Caco-2 (cell line): ENCODE measurements at regions not wholly inside any gene's neighbourhood (a gene's known extent, or its start where the extent isn't known, plus 50 kb on each side); places are given as distances from the start of the nearest gene placed in this dataset.

ENCODE experiments used
- BruUV-seq: library from RNA; stranded (reverse); fragments of 400-500 nt; replicated peaks from 2 replicates; lab custom pipeline; 2021; lab: Mats Ljungman, UMichigan
- CTCF ChIA-PET: fragments of 300-600 bp; sonication (Branson Sonifier 250); formaldehyde crosslinking; loops from one replicate; lab custom pipeline; 2022; ENCODE audit warnings: antibody characterized with exemption; lab: Charles Lee
- POLR2A ChIA-PET: fragments of 300-600 bp; sonication (Branson Sonifier 250); formaldehyde crosslinking; loops from one replicate; lab custom pipeline; 2022; ENCODE audit warnings: antibody characterized with exemption; lab: Charles Lee
- DNase-seq, 2 experiments: peaks; one replicate each; pipeline versions ENCODE4 v3.0.0 to v3.0.0-alpha.2; 2020 to 2022
- H3K27me3 ChIP-seq: replicated peaks from 2 replicates; pipeline ENCODE4 v1.6.0; 2011; ENCODE audit warnings: low read length; ENCODE audit not compliant: control insufficient read depth, insufficient read depth
- H3K36me3 ChIP-seq: 2 replicates; pipeline ENCODE4 v1.5.1; 2011; ENCODE audit warnings: low read length; ENCODE audit not compliant: control insufficient read depth, insufficient read depth
- H3K4me1 ChIP-seq: fragments of 250-450 bp; sonication (Bioruptor Pico); 2 replicates; pipeline ENCODE4 v1.5.1; 2020; ENCODE audit warnings: mild to moderate bottlenecking
- H3K4me3 ChIP-seq: 2 replicates; pipeline ENCODE4 v1.5.1; 2011; ENCODE audit warnings: low read depth, mild to moderate bottlenecking, control low read depth, low read length
- H3K9me3 ChIP-seq: fragments of 250-450 bp; sonication (Bioruptor Pico); 2 replicates; pipeline ENCODE4 v1.5.1; 2020; ENCODE audit warnings: mild to moderate bottlenecking, moderate library complexity
- H3K27ac Mint-ChIP-seq: one replicate; pipeline ENCODE4 v1.8.0; 2022; ENCODE audit warnings: mixed read lengths; ENCODE audit not compliant: unreplicated experiment
- H3K27me3 Mint-ChIP-seq: one replicate; pipeline ENCODE4 v1.8.0; 2022; ENCODE audit warnings: mixed read lengths; ENCODE audit not compliant: insufficient read depth, unreplicated experiment
- H3K36me3 Mint-ChIP-seq: one replicate; pipeline ENCODE4 v1.8.0; 2022; ENCODE audit warnings: mild to moderate bottlenecking, mixed read lengths; ENCODE audit not compliant: insufficient read depth, unreplicated experiment
- H3K4me1 Mint-ChIP-seq: one replicate; pipeline ENCODE4 v1.8.0; 2022; ENCODE audit warnings: low read depth, mixed read lengths; ENCODE audit not compliant: unreplicated experiment
- H3K4me3 Mint-ChIP-seq: one replicate; pipeline ENCODE4 v1.8.0; 2022; ENCODE audit warnings: mild to moderate bottlenecking, moderate library complexity, mixed read lengths; ENCODE audit not compliant: unreplicated experiment
- H3K9me3 Mint-ChIP-seq: one replicate; pipeline ENCODE4 v1.8.0; 2022; ENCODE audit warnings: mixed read lengths; ENCODE audit not compliant: unreplicated experiment
- intact Hi-C: fragments of 100-400 bp; cut with micrococcal nuclease; formaldehyde crosslinking; loops from one replicate; pipeline ENCODE4 v1.10.0; 2022; ENCODE audit not compliant: unreplicated experiment
- TF ChIP-seq, protein P1 (sequence below), 2 experiments: fragments of 200-600 bp in 1 of 2; IDR thresholded peaks; 1 replicate in 1 of 2; 2 replicates in 1 of 2; pipeline versions ENCODE4 v1.5.1 to v1.8.0; 2011 to 2022; ENCODE audit warnings: antibody characterized with exemption in 1 of 2, control low read depth in 1 of 2, inconsistent platforms in 1 of 2, low read depth in 1 of 2, low read length in 1 of 2, mild to moderate bottlenecking in 1 of 2, moderate library complexity in 1 of 2; ENCODE audit not compliant: insufficient read depth in 1 of 2, severe bottlenecking in 1 of 2, unreplicated experiment in 1 of 2

DNA sequence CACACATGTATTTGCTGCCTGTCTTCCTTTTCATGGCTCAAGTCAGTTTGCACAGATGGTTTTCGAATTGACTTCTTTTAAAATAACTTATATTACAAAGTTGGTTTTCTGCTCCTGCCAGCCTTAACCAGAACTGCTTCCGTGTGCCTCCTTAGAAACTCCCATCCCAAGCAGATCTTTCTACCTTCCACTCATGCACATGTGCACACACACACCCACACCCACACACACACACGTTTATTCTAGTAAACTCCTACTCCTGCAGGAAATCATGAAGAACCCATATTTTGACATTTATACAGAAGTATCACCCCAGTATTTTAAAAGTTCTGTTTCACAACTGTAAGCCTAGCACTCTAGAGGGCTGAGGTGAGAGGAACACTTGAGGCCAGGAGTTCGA is 329.5 kb upstream of the SOX9 start:
- ChIA-PET CTCF (no interaction called here), POLR2A (no interaction called here)
- H3K36me3 Mint-ChIP-seq, result no peaks in the 10 kb centered on the region
- H3K9me3 Mint-ChIP-seq, result no peaks in the 10 kb centered on the region
- peaks cover 8% of the 10 kb centered on the region for H3K27me3 Mint-ChIP-seq
- H3K4me1 Mint-ChIP-seq, result no peaks in the 10 kb centered on the region
- intact Hi-C loops, result no loop called here
- no peaks in the 10 kb centered on the region for H3K27me3 ChIP-seq
- BruUV-seq, result no TSS peak
- H3K4me1 ChIP-seq, result no peaks in the 10 kb centered on the region
- H3K4me3 ChIP-seq, result no peak overlapping the region
- no peak overlapping the region for H3K27ac Mint-ChIP-seq
- H3K36me3 ChIP-seq, result no peaks in the 10 kb centered on the region
- H3K4me3 Mint-ChIP-seq, result no peak overlapping the region
- DNase-seq, result no peak
- TF ChIP-seq, protein P1, sequence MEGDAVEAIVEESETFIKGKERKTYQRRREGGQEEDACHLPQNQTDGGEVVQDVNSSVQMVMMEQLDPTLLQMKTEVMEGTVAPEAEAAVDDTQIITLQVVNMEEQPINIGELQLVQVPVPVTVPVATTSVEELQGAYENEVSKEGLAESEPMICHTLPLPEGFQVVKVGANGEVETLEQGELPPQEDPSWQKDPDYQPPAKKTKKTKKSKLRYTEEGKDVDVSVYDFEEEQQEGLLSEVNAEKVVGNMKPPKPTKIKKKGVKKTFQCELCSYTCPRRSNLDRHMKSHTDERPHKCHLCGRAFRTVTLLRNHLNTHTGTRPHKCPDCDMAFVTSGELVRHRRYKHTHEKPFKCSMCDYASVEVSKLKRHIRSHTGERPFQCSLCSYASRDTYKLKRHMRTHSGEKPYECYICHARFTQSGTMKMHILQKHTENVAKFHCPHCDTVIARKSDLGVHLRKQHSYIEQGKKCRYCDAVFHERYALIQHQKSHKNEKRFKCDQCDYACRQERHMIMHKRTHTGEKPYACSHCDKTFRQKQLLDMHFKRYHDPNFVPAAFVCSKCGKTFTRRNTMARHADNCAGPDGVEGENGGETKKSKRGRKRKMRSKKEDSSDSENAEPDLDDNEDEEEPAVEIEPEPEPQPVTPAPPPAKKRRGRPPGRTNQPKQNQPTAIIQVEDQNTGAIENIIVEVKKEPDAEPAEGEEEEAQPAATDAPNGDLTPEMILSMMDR (IDR thresholded peaks at IDR 0.05; ENCODE audit: insufficient read depth in 1 of 2, low read depth in 1 of 2, low read length in 1 of 2, severe bottlenecking in 1 of 2, unreplicated experiment in 1 of 2), result no peak
- H3K9me3 ChIP-seq, result no peaks in the 10 kb centered on the region

DNA sequence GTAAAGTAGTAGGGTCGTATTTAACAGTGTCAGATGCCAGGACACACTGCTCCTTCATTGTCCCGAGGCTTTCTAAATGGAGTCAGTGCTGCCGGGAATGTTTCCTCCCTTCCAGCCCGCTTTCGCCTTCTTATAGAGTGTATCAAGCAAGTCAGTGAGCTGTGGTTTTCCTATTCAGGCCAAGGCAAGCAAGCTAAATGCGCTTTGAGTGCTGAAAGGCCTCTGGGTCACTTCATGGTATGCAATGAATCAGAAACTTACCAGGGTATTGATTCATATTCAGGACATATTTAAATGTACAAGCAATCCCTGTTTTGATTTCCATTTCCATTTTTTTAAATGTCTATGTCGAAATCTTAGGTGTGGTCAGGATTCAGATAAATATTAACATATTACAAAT is 327.9 kb upstream of the SOX9 start:
- no TSS peak for BruUV-seq
- Mint-ChIP-seq H3K36me3 (no peaks in the 10 kb centered on the region), H3K4me1 (no peaks in the 10 kb centered on the region), H3K9me3 (no peaks in the 10 kb centered on the region), H3K4me3 (no peak overlapping the region), H3K27ac (no peak overlapping the region), H3K27me3 (peaks cover 3% of the 10 kb centered on the region)
- H3K36me3 ChIP-seq, result no peaks in the 10 kb centered on the region
- intact Hi-C loops, result no loop called here
- ChIA-PET POLR2A (no interaction called here), CTCF (no interaction called here)
- no peak for DNase-seq
- H3K4me3 ChIP-seq, result no peak overlapping the region
- H3K4me1 ChIP-seq, result no peaks in the 10 kb centered on the region
- TF ChIP-seq, protein P1 (IDR thresholded peaks at IDR 0.05; ENCODE audit: insufficient read depth in 1 of 2, low read depth in 1 of 2, low read length in 1 of 2, severe bottlenecking in 1 of 2, unreplicated experiment in 1 of 2), result no peak
- H3K9me3 ChIP-seq, result no peaks in the 10 kb centered on the region
- H3K27me3 ChIP-seq, result no peaks in the 10 kb centered on the region

DNA sequence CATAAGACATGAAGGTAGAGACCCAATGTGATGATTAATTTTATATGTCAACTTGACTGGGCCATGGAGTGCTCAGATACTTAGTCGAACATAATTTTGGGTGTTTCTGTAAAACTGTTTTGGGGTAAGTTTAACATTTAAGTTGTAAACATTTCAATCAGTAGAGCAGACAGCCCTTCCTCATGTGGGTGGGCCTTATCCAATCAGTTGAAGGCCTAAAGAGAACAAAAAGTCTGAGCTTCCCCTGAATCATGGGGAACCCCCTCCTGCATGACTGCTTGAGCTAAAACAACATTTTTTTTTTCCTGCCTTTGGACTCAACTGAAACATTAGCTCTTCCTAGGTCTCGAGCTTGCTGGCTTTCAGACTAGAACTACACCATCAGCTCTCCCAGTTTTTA is 327.3 kb upstream of the SOX9 start:
- Mint-ChIP-seq H3K4me1 (no peaks in the 10 kb centered on the region), H3K27ac (no peak overlapping the region), H3K36me3 (no peaks in the 10 kb centered on the region), H3K9me3 (no peaks in the 10 kb centered on the region), H3K4me3 (no peak overlapping the region), H3K27me3 (peaks cover 4% of the 10 kb centered on the region)
- no TSS peak for BruUV-seq
- intact Hi-C loops, result no loop called here
- Histone ChIP-seq H3K4me1 (no peaks in the 10 kb centered on the region), H3K36me3 (no peaks in the 10 kb centered on the region), H3K9me3 (no peaks in the 10 kb centered on the region), H3K27me3 (no peaks in the 10 kb centered on the region), H3K4me3 (no peak overlapping the region)
- TF ChIP-seq, protein P1 (IDR thresholded peaks at IDR 0.05; ENCODE audit: insufficient read depth in 1 of 2, low read depth in 1 of 2, low read length in 1 of 2, severe bottlenecking in 1 of 2, unreplicated experiment in 1 of 2), result no peak
- ChIA-PET POLR2A (no interaction called here), CTCF (no interaction called here)
- no peak for DNase-seq
